A673 (cell line): ENCODE measurements at regions not wholly inside any gene's neighbourhood (a gene's known extent, or its start where the extent isn't known, plus 50 kb on each side); places are given as distances from the start of the nearest gene placed in this dataset.
"Not testable (repeated sequence)": the region's sequence is repeated elsewhere in the genome, so short reads cannot be mapped to it uniquely, and the experiment has no call there.

ENCODE experiments used
- EZH2 ChIP-seq: fragments of 200-600 bp; sonication (generic); IDR thresholded peaks from 2 replicates; pipeline ENCODE4 v1.6.1; 2017; ENCODE audit warnings: borderline replicate concordance, low read depth, mild to moderate bottlenecking, mixed read lengths, antibody characterized with exemption, low read length; ENCODE audit not compliant: poor library complexity, severe bottlenecking
- TF ChIP-seq, protein P1 (sequence below): fragments of 300-800, 200-600 bp; sonication (generic); conservative IDR thresholded peaks from 2 replicates; pipeline ENCODE4 v1.5.1; 2017; ENCODE audit warnings: low read depth, mild to moderate bottlenecking, antibody characterized with exemption, low read length, moderate library complexity, mixed read lengths

DNA sequence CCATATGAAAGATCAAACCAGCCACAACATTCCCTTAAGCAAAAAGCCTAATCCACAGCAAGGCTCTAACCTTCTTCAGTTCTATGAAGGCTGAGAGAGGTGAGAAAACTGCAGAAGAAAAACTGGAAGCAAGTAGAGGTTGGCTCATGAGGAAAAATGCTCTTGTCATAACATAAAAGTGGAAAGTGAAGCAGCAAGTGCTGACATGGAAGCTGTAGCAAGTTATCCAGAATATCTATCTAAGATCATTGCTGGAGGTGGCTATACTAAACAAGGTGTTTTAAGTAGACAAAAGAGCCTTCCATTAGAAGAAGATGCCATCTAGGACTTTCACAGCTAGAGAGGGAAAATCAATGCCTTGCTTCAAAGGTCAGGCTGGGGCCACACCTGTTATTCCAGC is 4756.2 kb upstream of the OR11H1 start:
- TF ChIP-seq, protein P1, sequence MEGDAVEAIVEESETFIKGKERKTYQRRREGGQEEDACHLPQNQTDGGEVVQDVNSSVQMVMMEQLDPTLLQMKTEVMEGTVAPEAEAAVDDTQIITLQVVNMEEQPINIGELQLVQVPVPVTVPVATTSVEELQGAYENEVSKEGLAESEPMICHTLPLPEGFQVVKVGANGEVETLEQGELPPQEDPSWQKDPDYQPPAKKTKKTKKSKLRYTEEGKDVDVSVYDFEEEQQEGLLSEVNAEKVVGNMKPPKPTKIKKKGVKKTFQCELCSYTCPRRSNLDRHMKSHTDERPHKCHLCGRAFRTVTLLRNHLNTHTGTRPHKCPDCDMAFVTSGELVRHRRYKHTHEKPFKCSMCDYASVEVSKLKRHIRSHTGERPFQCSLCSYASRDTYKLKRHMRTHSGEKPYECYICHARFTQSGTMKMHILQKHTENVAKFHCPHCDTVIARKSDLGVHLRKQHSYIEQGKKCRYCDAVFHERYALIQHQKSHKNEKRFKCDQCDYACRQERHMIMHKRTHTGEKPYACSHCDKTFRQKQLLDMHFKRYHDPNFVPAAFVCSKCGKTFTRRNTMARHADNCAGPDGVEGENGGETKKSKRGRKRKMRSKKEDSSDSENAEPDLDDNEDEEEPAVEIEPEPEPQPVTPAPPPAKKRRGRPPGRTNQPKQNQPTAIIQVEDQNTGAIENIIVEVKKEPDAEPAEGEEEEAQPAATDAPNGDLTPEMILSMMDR: not testable (repeated sequence)
- not testable (repeated sequence) for TF ChIP-seq EZH2
